SHP77 treated with DMSO at 0.1 percent for 48 hours (cell line): ENCODE measurements at regions not wholly inside any gene's neighbourhood (a gene's known extent, or its start where the extent isn't known, plus 50 kb on each side); places are given as distances from the start of the nearest gene placed in this dataset.

Experiments
- DNase-seq: peaks from one replicate; lab custom pipeline; 2025; lab: John Stamatoyannopoulos, UW

DNA sequence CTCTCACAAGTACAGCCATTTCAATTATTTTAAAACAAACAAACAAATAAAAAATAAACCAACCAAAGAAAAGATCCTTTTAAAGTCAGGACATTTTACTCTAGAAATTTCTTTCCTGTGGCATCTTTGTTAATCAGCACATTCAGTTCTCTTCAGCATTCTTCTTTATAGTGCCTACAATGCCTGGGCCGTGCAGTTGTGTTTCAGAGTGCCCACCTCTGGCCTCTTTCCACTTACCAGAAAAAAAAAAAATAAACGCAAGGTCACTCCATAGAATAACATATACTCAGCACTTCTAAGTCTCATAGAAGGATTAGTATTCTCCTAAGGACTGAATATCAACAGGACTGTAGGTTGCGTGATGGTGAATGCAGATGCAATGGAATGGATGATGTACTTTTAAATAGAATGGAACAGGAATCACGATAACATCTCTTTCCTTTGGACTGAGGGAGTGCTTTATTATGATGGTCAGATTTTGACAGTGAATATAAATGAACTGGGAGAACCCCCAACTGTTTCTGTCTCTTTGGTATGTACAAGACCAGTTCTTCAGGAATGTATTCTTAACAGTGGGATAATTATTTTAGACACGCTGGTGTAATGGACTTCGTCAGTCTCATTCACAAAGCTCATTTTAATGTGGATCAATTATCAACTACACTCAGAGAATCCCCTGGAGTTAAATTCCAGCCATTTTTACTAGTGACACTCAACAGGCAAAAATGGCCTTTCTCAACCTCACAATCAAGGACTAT is 125.0 kb upstream of the NBEA start:
- DNase-seq = no peak

GRCh38 chr13:34822650-34823049 is 119.4 kb upstream of the NBEA start:
- DNase-seq = no peak

DNA sequence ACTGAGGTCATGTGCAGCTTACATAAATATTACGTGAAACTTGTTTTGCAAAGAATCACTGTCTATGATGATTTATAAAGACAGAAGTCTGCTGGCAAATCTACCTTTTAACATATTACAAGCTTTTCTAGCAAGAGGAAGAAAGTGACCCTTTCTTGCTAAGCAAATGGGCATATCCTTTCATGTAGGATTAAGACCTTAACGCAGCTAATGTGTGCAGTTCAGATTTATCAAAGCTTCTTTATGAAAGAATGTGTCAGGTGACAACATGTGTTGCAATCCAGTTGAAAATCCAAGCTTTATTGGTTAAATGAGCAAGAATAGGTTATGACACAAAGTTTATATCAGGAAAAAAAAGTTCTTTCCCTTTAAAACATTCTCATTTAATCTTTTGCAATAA is 115.6 kb upstream of the NBEA start:
- no peak for DNase-seq

DNA sequence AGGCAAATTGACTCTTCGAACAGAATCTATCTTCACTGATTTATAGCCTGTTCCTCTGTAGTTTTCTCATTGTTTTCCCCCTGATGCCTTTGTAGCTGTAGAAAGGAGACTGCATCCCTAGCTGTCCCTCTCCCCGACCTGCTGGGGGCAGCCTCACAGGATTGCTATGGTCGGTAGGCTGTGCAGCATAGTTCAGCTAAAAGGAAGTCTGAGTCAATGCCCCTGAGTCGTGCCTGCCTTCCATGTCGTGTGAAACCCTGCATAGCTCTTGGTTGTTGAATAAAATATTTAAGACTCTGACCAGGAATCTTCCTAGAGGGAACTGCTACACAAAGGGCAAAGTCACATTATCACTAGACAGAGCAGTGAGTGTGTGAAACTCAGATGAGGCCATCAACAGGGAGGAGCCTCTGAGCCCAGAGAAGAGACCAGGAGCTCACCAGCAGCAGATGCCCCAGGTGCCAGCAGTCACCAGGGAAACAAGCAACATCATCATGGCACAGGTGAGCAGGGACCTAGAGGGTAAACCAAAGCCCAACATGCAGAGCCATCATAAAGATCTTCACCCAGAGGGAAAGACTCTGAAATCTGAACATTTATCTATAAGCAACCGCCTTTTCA is 108.4 kb upstream of the NBEA start:
- DNase-seq = no peak

DNA sequence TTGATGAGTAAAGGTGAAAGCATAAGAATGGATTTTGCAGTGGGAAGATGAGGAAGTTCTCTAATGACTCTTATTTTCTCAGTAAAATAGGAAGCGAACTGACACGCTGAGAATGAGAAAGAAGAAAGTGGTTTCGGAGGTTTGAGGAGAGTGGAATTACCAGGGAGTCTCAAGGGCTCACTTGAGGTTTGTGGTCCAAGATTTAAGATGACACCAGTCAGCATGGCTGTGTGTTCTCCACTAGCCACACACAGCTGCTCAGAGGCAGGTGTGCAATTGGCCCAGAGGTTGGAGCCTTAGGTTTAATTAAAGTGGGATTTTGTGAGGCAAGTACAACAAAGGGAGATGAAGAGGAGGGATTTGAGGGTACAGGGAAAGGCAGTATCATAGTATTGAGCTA is 99.6 kb upstream of the NBEA start:
- DNase-seq = no peak

DNA sequence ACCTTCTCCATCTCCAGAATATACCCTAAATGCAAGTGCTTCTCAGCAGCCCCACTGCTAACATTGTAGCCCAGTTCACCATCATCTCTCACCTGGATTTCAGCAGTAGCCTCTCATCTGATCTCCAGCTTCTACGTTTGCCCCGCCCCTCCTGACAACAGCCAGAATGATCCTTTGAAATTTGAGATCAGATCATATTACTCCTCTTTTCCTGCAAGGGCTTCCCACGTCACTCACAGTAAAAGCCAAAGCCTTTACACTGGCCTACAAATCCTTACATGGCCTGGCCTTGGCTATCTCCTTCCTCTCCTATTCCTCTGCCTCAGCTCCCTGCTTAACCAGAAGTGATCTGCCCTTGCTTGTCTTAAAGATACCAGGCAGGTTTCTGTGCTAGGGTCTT is 94.3 kb upstream of the NBEA start:
- no peak for DNase-seq

- no peak for DNase-seq
Measured at GRCh38 chr13:34849406-34849805, 92.7 kb upstream of the NBEA start.

- no peak for DNase-seq
Measured at GRCh38 chr13:34853161-34853560, 88.9 kb upstream of the NBEA start.

GRCh38 chr13:34857558-34858325 is 84.3 kb upstream of the NBEA start:
- no peak for DNase-seq

DNA sequence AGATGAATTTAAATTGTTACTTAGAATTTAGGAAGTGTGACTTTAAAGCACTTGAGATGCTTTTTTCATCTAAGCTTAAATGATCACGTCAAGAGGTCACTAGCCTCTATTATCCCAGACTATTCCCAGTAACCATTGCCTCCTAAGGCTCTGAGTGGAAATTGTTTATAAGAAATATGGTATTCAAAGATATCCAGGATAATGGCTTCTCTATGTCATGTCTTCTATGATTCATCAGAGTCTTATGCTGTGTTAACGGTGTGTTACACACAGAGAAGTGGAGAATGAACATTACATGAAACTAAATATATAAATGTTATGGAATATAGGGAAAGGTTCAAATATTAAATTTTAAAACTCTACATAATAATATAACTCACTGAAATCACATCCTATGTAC is 79.8 kb upstream of the NBEA start:
- DNase-seq = no peak

DNA sequence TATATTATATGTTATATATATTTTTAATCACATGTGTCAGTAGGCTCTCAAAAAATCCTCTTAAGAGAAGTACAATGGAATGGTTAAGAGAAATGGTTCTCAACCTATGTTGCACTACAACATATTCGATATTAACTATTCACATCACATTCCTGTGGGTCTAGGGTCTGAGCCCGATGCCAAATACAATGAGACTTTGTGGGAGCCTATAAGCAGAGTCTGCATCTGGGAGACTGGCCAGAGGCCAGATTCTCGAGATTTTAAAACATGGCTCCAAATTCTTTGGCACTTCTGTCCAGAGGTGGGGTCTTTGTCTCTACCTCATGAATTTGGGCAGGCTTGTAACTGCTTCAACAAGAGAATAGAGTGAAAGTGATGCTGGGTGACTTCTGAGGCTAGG is 79.4 kb upstream of the NBEA start:
- DNase-seq = no peak

DNA sequence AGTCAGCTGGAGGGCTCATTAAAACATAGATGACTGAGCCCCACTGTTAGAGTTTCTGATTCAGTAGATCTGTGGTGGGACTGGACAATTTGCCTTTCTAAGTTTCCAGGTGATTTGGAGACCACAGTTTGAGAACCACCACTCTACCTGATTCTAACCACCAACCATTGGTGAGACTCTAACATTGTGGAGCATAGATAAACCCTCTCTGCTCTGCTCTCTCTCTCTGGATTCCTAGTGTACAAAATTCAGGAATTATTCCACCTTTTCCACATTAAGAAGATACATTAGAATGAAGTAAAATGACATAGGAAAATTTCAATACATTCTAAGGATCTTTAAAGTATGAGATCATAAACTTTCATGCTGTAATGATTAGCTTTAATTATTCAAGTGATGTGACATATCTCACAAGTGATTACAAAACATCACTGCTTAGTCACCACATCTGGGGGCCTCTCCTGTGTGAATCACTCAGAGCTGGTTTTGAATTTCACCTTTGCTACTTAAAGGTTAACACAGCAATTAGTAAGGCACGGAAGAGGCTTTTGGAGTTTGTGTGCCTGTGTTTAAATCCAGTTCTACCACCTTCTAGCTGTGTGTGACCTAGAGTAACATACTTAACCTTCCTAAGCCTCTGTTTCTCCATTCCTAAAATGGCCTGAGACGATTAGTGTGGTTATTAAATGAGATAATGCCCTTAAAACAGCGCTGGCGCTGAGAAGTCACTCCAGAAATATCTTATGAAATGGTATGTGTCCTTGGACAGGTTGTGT is 78.5 kb upstream of the NBEA start:
- peak; percentile 13 for DNase-seq

- DNase-seq = peak; percentile 69
Measured at GRCh38 chr13:34864671-34865070, 77.4 kb upstream of the NBEA start.

DNA sequence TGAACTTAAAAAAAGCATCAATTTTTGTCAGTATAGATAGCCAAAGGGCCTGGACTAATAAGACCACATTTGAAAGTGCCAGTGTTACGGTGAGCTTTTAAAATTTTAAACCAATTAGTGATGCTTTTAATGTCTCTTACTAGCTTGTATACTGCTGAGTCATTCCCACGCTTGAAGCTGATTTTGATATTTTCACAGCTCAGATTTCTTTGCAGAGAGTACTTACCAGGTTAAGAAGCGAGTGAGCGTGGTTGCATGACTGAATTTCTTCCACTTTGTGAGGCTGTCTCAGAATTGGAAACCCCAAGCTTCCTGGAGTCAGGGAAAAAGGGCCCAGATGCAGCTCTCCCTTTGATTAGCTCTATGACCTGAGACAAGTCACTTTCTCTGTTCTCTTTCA is 74.5 kb upstream of the NBEA start:
- DNase-seq = no peak

DNA sequence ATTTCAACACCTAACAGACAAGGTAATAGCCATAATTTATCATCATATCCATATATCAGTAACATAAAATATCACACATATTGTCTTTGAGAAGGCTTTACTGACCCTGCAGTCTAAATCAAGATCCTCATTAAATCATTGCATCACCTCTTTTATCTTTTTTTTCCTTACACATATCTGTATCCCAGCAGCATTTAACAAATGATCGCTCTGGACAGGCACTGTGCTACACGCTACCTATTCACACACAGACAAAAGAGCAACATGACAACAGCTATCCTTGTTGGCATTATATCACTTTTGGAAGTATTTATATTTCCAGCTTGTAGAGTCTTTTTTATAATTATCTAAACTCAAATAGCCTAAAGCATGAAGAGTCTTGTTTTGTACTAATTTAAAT is 73.3 kb upstream of the NBEA start:
- no peak for DNase-seq

GRCh38 chr13:34869696-34870095 is 72.4 kb upstream of the NBEA start:
- no peak for DNase-seq

DNA sequence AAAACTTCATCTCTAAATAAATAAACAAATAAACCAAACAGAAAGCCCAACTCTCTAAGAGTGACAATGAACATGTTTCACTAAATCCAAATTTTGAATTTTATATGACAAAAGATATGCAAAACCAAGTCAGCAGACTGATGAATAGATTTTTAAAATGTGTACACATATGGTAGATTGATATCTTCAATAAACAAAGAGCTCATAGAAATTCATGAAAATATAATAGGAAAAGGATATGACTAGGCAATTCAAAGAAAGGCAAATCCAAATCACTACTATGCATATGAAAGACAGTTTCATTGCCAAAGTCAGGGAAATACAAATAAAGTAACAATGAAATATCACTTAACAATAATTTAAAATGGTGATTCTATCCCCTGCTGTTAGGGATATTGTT is 63.7 kb upstream of the NBEA start:
- DNase-seq = no peak

DNA sequence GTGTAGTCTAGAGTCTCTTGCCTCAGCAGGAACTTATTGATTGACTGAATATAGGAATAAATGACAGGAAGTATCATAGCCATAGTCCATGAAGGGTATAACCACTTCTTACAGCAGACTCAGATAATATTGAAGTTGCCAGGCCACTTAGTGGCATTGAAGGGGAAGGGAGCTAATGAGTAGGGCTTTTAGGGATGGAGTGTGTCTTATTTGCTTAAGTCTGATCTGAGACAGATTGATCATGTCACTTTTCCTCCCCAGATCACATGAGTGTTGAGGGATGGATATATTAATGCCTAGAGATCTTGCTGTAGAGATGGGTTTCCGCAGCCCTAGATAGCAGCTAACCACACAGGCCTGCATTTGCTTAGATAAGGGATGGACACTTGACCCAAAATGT is 62.2 kb upstream of the NBEA start:
- DNase-seq = no peak

- no peak for DNase-seq
Measured at GRCh38 chr13:34881494-34881893, 60.6 kb upstream of the NBEA start.

DNA sequence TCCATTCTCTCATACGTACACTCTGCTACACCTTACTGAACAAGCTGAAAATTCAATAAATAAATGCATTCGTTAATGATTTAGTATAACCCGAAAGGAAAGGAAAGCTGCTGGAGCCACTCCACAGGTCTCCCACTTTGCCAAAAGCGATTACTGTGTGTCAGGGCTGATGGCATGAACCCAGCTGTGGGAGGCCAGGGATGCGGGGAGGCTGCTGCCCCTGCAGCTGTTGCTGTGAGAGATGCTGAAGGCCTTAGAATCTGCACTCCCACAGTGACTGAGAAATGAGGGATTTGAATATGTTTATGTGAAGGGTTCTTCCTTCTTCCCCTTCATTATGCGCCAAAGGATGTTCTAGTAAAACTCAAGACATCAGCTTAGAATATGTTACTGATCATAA is 58.7 kb upstream of the NBEA start:
- no peak for DNase-seq

- DNase-seq = no peak
Measured at GRCh38 chr13:34884366-34884765, 57.7 kb upstream of the NBEA start.

- DNase-seq = no peak
Measured at GRCh38 chr13:34886121-34886875, 55.8 kb upstream of the NBEA start.
